H9 (cell line): ENCODE measurements at regions not wholly inside any gene's neighbourhood (a gene's known extent, or its start where the extent isn't known, plus 50 kb on each side); places are given as distances from the start of the nearest gene placed in this dataset.
"Not testable (repeated sequence)": the region's sequence is repeated elsewhere in the genome, so short reads cannot be mapped to it uniquely, and the experiment has no call there.

Experiments used
- DNase-seq: peaks from one replicate; pipeline ENCODE4 v3.0.0-alpha.2; 2017
- H2AFZ ChIP-seq: one replicate; pipeline ENCODE4 v1.6.1; 2013; ENCODE audit warnings: mild to moderate bottlenecking, low read length, control low read depth, moderate library complexity
- H2AK5ac ChIP-seq: 2 replicates; pipeline ENCODE4 v1.6.1; 2013; ENCODE audit warnings: low read length, control low read depth, mixed read lengths; ENCODE audit not compliant: insufficient read length
- H2BK120ac ChIP-seq: one replicate; pipeline ENCODE4 v1.6.1; 2013; ENCODE audit warnings: low read depth, mild to moderate bottlenecking, low read length, control low read depth, inconsistent platforms; ENCODE audit not compliant: poor library complexity, severe bottlenecking
- H2BK12ac ChIP-seq: 2 replicates; pipeline ENCODE4 v1.6.1; 2013; ENCODE audit warnings: low read length, control low read depth, mixed read lengths, low read depth; ENCODE audit not compliant: insufficient read length
- H2BK15ac ChIP-seq: 2 replicates; pipeline ENCODE4 v1.6.1; 2013; ENCODE audit warnings: low read depth, low read length, control low read depth
- H2BK20ac ChIP-seq: one replicate; pipeline ENCODE4 v1.6.1; 2013; ENCODE audit warnings: low read depth, mild to moderate bottlenecking, low read length, control low read depth, inconsistent platforms; ENCODE audit not compliant: poor library complexity, severe bottlenecking
- H2BK5ac ChIP-seq: 2 replicates; pipeline ENCODE4 v1.6.1; 2013; ENCODE audit warnings: low read length, control low read depth, mixed read lengths; ENCODE audit not compliant: insufficient read length
- H3K14ac ChIP-seq: 2 replicates; pipeline ENCODE4 v1.6.1; 2013; ENCODE audit warnings: low read length, control low read depth; ENCODE audit not compliant: insufficient read depth
- H3K18ac ChIP-seq: 2 replicates; pipeline ENCODE4 v1.6.1; 2013; ENCODE audit warnings: low read depth, mild to moderate bottlenecking, mixed read lengths, low read length, control low read depth; ENCODE audit not compliant: insufficient read length
- H3K23ac ChIP-seq: 2 replicates; pipeline ENCODE4 v1.6.1; 2013; ENCODE audit warnings: low read length, control low read depth, mixed read lengths, low read depth; ENCODE audit not compliant: insufficient read length
- H3K23me2 ChIP-seq: 2 replicates; pipeline ENCODE4 v1.6.1; 2013; ENCODE audit warnings: low read depth, mild to moderate bottlenecking, mixed read lengths, low read length, control low read depth; ENCODE audit not compliant: insufficient read length, poor library complexity, severe bottlenecking
- H3K27ac ChIP-seq: 2 replicates; pipeline ENCODE4 v1.5.1; 2013; ENCODE audit warnings: low read length, control low read depth, mixed read lengths, low read depth; ENCODE audit not compliant: insufficient read length
- H3K27me3 ChIP-seq: 2 replicates; pipeline ENCODE4 v1.6.1; 2013; ENCODE audit warnings: low read length, control low read depth, inconsistent platforms; ENCODE audit not compliant: insufficient read depth
- H3K4ac ChIP-seq: 2 replicates; pipeline ENCODE4 v1.6.1; 2013; ENCODE audit warnings: low read depth, mild to moderate bottlenecking, control low read depth, inconsistent platforms, low read length, moderate library complexity
- H3K4me1 ChIP-seq: 2 replicates; pipeline ENCODE4 v1.6.1; 2013; ENCODE audit warnings: low read length, control low read depth, inconsistent platforms; ENCODE audit not compliant: insufficient read depth
- H3K4me2 ChIP-seq: 2 replicates; pipeline ENCODE4 v1.6.1; 2013; ENCODE audit warnings: low read length, control low read depth, mixed read lengths; ENCODE audit not compliant: insufficient read length, insufficient read depth
- H3K56ac ChIP-seq: 2 replicates; pipeline ENCODE4 v1.6.1; 2013; ENCODE audit warnings: low read depth, mild to moderate bottlenecking, mixed read lengths, low read length, control low read depth; ENCODE audit not compliant: insufficient read length
- H3K79me1 ChIP-seq: 2 replicates; pipeline ENCODE4 v1.6.1; 2013; ENCODE audit warnings: low read depth, mild to moderate bottlenecking, moderate library complexity, low read length, control low read depth, inconsistent platforms; ENCODE audit not compliant: insufficient read depth, poor library complexity, severe bottlenecking
- H3K79me2 ChIP-seq: 2 replicates; pipeline ENCODE4 v1.6.1; 2013; ENCODE audit warnings: low read length, control low read depth, inconsistent platforms; ENCODE audit not compliant: insufficient read depth
- H3K9ac ChIP-seq: 2 replicates; pipeline ENCODE4 v1.6.1; 2013; ENCODE audit warnings: low read length, control low read depth, mixed read lengths; ENCODE audit not compliant: insufficient read length; ENCODE audit errors: extremely low read depth
- H3K9me3 ChIP-seq: one replicate; pipeline ENCODE4 v1.6.1; 2013; ENCODE audit warnings: low read depth, low read length, inconsistent platforms; ENCODE audit not compliant: control insufficient read depth
- H3T11ph ChIP-seq: one replicate; pipeline ENCODE4 v1.6.1; 2013; ENCODE audit warnings: mild to moderate bottlenecking, low read length, control low read depth, inconsistent platforms
- H4K20me1 ChIP-seq: one replicate; pipeline ENCODE4 v1.6.1; 2013; ENCODE audit not compliant: control insufficient read depth, insufficient read length, insufficient read depth
- H4K5ac ChIP-seq: 2 replicates; pipeline ENCODE4 v1.6.1; 2013; ENCODE audit warnings: low read depth, mild to moderate bottlenecking, mixed read lengths, low read length, control low read depth; ENCODE audit not compliant: insufficient read length
- H4K8ac ChIP-seq: replicated peaks from 2 replicates; pipeline ENCODE4 v1.6.1; 2013; ENCODE audit warnings: low read length, control low read depth, mixed read lengths, low read depth; ENCODE audit not compliant: insufficient read length
- H4K91ac ChIP-seq: 2 replicates; pipeline ENCODE4 v1.6.1; 2013; ENCODE audit warnings: low read depth, mild to moderate bottlenecking, moderate library complexity, mixed read lengths, low read length, control low read depth; ENCODE audit not compliant: insufficient read length
- H3K27ac Mint-ChIP-seq, 3 experiments: 2 replicates in 2 of 3; 3 replicates in 1 of 3; pipeline ENCODE4 v1.8.0; 2020 to 2021; ENCODE audit warnings: mixed read lengths in 3 of 3, mild to moderate bottlenecking in 1 of 3, moderate library complexity in 1 of 3
- H3K27me3 Mint-ChIP-seq: 2 replicates; pipeline ENCODE4 v1.8.0; 2021; ENCODE audit warnings: low read depth, mild to moderate bottlenecking, moderate library complexity, mixed read lengths
- H3K36me3 Mint-ChIP-seq, 3 experiments: 2 replicates in 2 of 3; 3 replicates in 1 of 3; pipeline ENCODE4 v1.8.0; 2020 to 2021; ENCODE audit warnings: low read depth in 3 of 3, mixed read lengths in 3 of 3; ENCODE audit not compliant: insufficient read depth in 1 of 3
- H3K4me1 Mint-ChIP-seq, 2 experiments: 2 replicates each; pipeline ENCODE4 v1.8.0; 2020; ENCODE audit warnings: mixed read lengths in 2 of 2
- H3K4me3 Mint-ChIP-seq, 2 experiments: 2 replicates in 1 of 2; 3 replicates in 1 of 2; pipeline ENCODE4 v1.8.0; 2020 to 2021; ENCODE audit warnings: mild to moderate bottlenecking in 2 of 2, mixed read lengths in 2 of 2, moderate library complexity in 1 of 2
- H3K9me3 Mint-ChIP-seq, 2 experiments: 2 replicates in 1 of 2; 3 replicates in 1 of 2; pipeline ENCODE4 v1.8.0; 2020; ENCODE audit warnings: mild to moderate bottlenecking in 2 of 2, mixed read lengths in 2 of 2, moderate library complexity in 1 of 2
- CTCF ChIP-seq: fragments of 200-600 bp; sonication (generic); conservative IDR thresholded peaks from 3 replicates; pipeline ENCODE4 v1.8.0; 2021; ENCODE audit warnings: antibody characterized with exemption, mild to moderate bottlenecking
- WGBS: extraction: QIAGEN DNeasy Blood & Tissue Kit; methylation state at CpG from one replicate; pipeline ENCODE4 v1.1.7; 2013; ENCODE audit warnings: missing lambda C conversion rate, low lambda C conversion rate, mixed read lengths; ENCODE audit not compliant: insufficient read length; ENCODE audit errors: extremely low coverage; 5-methylcytosine and 5-hydroxymethylcytosine counted together

- Histone ChIP-seq H3K4me2 (no peak overlapping the region), H4K5ac (no peak overlapping the region), H3K14ac (no peak overlapping the region), H3K9me3 (no peaks in the 10 kb centered on the region), H4K20me1 (no peaks in the 10 kb centered on the region), H4K8ac (no peak overlapping the region), H2BK12ac (no peak overlapping the region), H3K27me3 (no peaks in the 10 kb centered on the region), H3K79me2 (no peaks in the 10 kb centered on the region), H4K91ac (no peak overlapping the region), H3T11ph (no peak overlapping the region), H3K23ac (no peak overlapping the region), H2BK20ac (no peak overlapping the region), H3K27ac (no peak overlapping the region), H3K9ac (no peak overlapping the region), H2BK15ac (no peak overlapping the region), H3K23me2 (no peaks in the 10 kb centered on the region), H2BK120ac (no peak overlapping the region), H3K4me1 (no peaks in the 10 kb centered on the region), H3K56ac (no peak overlapping the region), H3K18ac (no peak overlapping the region), H3K79me1 (no peaks in the 10 kb centered on the region), H2AK5ac (no peak overlapping the region), H2BK5ac (no peak overlapping the region), H2AFZ (no peak overlapping the region), H3K4ac (no peak overlapping the region)
- no peak for DNase-seq
- Mint-ChIP-seq H3K4me1 (peaks cover 0 to 4% of the 10 kb centered on the region in 2 experiments; a peak in 1 of 4 replicates), H3K4me3 (no peak overlapping the region), H3K36me3 (no peaks in the 10 kb centered on the region), H3K27me3 (peaks cover 6% of the 10 kb centered on the region), H3K27ac (no peak overlapping the region), H3K9me3 (no peaks in the 10 kb centered on the region)
- no CpG with 5 or more reads among the region's 10 CpGs for WGBS
- TF ChIP-seq CTCF = no peak
These were observed 129.9 kb downstream of the KCNA5 start for GRCh38 chr12:5173511-5174011.

- not testable (repeated sequence) for H3K14ac ChIP-seq, DNase-seq, H3K27ac ChIP-seq, H2AFZ ChIP-seq, H3K4ac ChIP-seq, H3K23ac ChIP-seq, H3K27ac Mint-ChIP-seq, H2BK5ac ChIP-seq, H3K18ac ChIP-seq, H4K91ac ChIP-seq, H4K8ac ChIP-seq, H3K9ac ChIP-seq, H3K9me3 ChIP-seq, H3K27me3 Mint-ChIP-seq, H2BK120ac ChIP-seq, H3K4me1 ChIP-seq, H3T11ph ChIP-seq, H4K20me1 ChIP-seq, H2BK15ac ChIP-seq, H3K79me1 ChIP-seq, H2BK20ac ChIP-seq, H4K5ac ChIP-seq, H3K79me2 ChIP-seq, H3K4me1 Mint-ChIP-seq, H3K9me3 Mint-ChIP-seq, H3K36me3 Mint-ChIP-seq, H3K23me2 ChIP-seq, H2BK12ac ChIP-seq, H2AK5ac ChIP-seq, H3K4me3 Mint-ChIP-seq, H3K4me2 ChIP-seq, H3K56ac ChIP-seq, H3K27me3 ChIP-seq
- WGBS = no CpG with 5 or more reads among the region's 2 CpGs
These were observed 131.7 kb downstream of the KCNA5 start for GRCh38 chr12:5175415-5175814.
